Epithelial cell of esophagus (primary cell): ENCODE measurements at regions not wholly inside any gene's neighbourhood (a gene's known extent, or its start where the extent isn't known, plus 50 kb on each side); places are given as distances from the start of the nearest gene placed in this dataset.

Experiments
- DNase-seq: peaks from one replicate; pipeline ENCODE4 v3.0.0; 2010; ENCODE audit warnings: low read depth
- H3K4me3 ChIP-seq: 2 replicates; pipeline ENCODE4 v1.5.1; 2011; ENCODE audit warnings: mild to moderate bottlenecking, low read length, control low read depth
- CTCF ChIP-seq: IDR thresholded peaks from 2 replicates; pipeline ENCODE4 v1.5.1; 2011; ENCODE audit warnings: low read depth, mild to moderate bottlenecking, low read length, control low read depth, inconsistent platforms; ENCODE audit not compliant: insufficient read depth; ENCODE audit errors: missing control alignments

- TF ChIP-seq CTCF, result no peak
- no peak for DNase-seq
- no peak overlapping the region for H3K4me3 ChIP-seq
Measured at GRCh38 chr1:239954836-239955235, 136.8 kb upstream of the FMN2 start.

- DNase-seq, result no peak
- no peak for TF ChIP-seq CTCF
- no peak overlapping the region for H3K4me3 ChIP-seq
Measured at GRCh38 chr1:239955431-239955830, 136.3 kb upstream of the FMN2 start.

GRCh38 chr1:239956263-239956662 lies 135.4 kb upstream of the FMN2 start:
- no peak overlapping the region for H3K4me3 ChIP-seq
- no peak for TF ChIP-seq CTCF
- DNase-seq, result no peak

- TF ChIP-seq CTCF, result no peak
- no peak overlapping the region for H3K4me3 ChIP-seq
- no peak for DNase-seq
Measured at GRCh38 chr1:239958063-239958462, 133.6 kb upstream of the FMN2 start.

- DNase-seq, result no peak
Measured at GRCh38 chr1:239960366-239960765, 131.3 kb upstream of the FMN2 start.

GRCh38 chr1:239963856-239964255 lies 127.8 kb upstream of the FMN2 start:
- no peak for TF ChIP-seq CTCF
- no peak for DNase-seq
- no peak overlapping the region for H3K4me3 ChIP-seq

More at GRCh38 chr1:239960366-239960765, 131.3 kb upstream of the FMN2 start:
- H3K4me3 ChIP-seq, result no peak overlapping the region
- no peak for TF ChIP-seq CTCF

- no peak overlapping the region for H3K4me3 ChIP-seq
- peak; percentile 56 for DNase-seq
- TF ChIP-seq CTCF, result peak; percentile 98
Measured at GRCh38 chr1:239976130-239976968, 115.3 kb upstream of the FMN2 start.
